Stimulated activated CD8-positive, alpha-beta memory T cell treated with anti-CD3 and anti-CD28 coated beads, Interleukin-12 subunit alpha, Interleukin-12 subunit beta, amount 100 ng/mL, for 4 hours (primary cell): ENCODE measurements at regions not wholly inside any gene's neighbourhood (a gene's known extent, or its start where the extent isn't known, plus 50 kb on each side); places are given as distances from the start of the nearest gene placed in this dataset.

Experiments
- DNase-seq: peaks from one replicate; pipeline ENCODE4 v3.0.0-alpha.2; 2020; ENCODE audit warnings: low read depth

DNA sequence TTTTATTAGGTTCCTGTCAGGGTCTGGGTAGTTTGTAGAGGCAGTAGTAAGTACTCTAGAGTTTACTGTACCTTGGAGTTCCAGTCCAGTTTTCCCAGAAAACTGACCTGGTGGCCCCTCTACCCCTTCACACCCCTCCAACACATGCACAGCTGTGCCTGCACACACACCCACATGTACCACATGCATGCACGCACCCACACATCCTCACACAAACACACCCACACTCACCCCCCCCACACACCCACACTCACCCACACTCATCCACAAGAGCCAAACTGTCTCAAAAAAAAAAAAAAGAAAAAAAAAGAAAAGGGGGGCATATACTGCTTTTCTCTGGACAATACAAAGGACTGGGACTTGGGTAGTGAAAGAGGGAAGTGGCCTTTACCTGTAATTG lies 570.5 kb downstream of the QKI start:
- DNase-seq: no peak

DNA sequence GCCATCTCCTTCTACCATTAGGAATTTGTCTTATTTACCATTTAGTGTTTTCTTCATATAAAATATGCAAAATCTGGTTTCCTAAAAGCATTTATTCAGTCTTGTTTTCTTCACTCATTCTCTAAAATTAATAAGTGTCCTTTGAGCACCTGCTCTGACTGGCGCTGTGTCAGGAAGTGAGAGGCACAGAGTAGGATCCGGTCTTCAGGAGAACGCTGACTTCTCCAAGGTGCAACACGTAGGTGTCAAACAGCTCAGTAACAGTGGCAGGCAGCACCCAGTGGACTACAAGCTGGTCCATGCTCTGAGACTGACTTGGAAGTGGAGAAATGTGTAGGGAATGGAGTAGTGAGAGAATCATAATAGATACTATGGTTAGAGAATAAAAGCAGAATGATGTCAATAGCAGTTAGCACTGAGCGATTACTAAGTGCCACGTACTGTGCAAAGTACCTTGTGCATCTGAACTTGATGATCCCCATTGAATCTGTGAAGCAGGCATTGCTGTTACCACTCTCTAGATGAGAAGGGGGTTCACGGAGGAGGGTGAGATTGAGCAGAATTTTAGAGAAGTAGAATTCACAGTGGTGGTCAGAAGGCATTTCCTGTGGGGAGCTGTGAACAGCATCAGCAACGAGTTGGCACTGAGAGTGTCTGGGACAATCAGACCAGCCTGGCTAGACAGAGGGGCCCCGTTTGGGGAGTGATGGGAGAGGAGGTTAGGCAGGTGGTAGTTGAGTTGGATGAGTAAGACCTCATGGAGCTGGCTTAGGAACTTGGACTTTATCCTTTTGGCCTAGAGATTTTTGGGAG lies 569.8 kb downstream of the QKI start:
- DNase-seq: no peak

GRCh38 chr6:163983679-163984078 lies 569.2 kb downstream of the QKI start:
- DNase-seq: no peak

DNA sequence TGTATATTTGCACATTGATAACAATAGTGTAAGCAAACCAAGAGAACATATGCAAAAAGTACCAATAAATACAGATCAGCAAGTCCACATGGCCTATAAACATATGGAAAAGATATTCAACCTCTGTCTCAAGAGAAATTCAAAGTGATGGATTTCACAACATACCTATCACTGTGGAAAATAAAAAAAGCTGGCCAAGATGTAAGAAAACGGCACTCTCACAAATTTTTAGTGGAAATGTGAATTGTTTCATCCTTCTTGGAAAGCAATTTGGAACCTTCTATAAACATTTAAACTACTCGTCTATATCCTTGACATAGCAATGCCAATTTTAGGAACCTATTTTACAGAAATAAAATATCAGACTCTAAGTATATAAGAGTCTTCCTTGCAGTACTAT lies 559.8 kb downstream of the QKI start:
- DNase-seq: no peak

- DNase-seq: no peak
Observed at GRCh38 chr6:163971841-163972838, 557.6 kb downstream of the QKI start.

- no peak for DNase-seq
Observed at GRCh38 chr6:163970846-163971564, 556.5 kb downstream of the QKI start.

- DNase-seq: no peak
Observed at GRCh38 chr6:163965426-163966348, 551.2 kb downstream of the QKI start.

DNA sequence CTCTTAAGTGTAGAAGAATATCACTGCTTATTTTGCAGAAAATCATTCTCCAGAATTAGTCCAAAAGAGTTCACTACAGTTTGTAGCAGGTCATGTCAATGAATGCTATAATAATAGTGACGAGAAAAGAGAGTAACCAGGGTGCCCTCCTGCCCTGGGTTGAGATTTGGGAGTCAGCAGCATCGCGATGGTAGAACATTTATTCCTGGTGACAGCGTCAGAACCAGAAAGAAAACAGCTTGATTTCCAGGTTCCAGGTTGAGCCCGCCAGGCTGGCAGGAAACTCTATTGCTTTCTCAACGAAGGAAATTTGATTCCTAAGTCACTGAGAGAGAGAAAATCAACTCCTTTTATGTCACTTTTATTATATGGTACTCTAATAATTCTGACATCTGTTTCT lies 550.3 kb downstream of the QKI start:
- no peak for DNase-seq

DNA sequence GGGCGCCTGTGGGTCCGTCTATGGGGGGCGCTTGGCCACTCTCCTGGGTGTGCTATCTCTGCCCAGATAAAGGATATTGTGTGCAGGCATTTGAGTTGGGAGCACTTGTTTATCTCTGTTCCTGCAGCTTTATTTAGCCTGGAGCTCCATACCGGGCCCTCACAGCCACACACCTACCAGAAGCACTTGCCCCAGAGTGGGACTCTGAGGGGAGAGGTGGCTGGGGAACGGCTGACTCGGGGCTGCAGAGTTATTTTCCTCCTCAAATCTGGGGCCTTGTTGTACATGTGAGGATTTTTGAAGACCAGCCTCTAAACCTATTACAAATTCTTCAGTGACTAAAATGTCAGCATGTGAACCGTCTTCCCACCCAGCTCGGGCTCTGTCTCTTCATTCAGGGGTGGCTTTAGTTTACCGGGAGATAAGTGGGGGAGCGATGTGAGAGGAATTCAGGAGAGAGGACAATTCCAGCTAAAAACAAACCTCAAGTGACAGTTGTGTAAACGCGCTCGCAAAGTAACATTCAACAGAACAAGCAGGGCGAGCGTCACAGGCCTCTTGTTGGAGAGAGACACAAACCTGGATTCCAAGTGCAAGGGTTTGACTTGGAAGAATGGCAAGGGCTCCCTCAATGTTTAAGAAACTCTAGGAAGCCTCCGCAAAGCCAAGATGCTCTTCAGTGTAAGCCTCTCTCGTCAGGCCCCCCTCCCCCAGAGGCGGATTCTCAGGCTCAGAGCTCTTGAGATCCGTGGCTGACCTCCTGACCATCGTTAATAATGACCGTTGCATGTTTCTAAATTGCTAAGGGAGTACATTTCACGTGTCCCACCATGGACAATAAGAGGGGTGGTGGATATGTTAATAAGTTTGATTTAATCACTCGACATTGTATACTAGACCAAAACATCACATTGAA lies 548.9 kb downstream of the QKI start:
- no peak for DNase-seq

DNA sequence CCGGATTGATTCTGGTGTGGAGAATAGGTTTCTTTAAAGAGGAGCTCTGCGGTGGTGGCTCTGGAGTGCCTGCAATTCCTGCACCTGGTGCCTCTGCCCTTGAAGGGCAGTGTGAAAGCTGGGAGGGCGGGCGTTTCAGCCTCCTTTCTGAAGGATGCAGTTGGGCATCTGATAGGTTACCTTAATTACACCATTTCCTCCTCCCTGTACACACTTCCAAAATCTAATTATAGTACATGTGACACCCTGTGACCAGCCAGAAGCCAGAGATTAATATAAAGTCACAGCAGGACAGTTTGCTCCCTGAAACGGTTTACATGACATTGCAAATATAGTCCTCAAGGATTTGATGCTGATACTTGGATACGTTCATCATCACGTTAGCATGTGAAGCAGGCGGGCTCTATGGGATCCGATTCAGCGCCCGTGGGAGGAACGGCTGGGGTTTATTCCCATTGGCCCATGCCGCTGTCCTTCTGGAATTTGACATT lies 548.2 kb downstream of the QKI start:
- no peak for DNase-seq

- DNase-seq: no peak
Observed at GRCh38 chr6:163960128-163960527, 545.6 kb downstream of the QKI start.

DNA sequence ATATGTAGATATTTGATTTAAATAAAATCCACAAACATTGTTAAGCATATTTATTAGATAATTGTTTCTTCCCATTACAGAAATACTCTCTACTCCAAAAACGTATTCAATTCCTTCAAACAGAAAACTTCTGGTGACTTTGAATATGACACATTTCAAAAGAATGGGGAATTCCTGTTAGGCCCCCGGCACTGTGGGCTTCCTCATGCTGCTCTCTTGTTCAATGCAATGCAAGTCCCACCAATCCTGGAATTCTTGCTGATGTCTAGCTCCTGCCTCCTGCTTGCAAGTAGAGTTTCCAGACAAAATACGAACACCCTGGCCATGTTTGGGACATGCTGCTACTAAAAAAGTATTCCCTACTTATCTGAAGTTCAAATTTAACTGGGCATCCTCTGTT lies 544.1 kb downstream of the QKI start:
- no peak for DNase-seq

GRCh38 chr6:163956571-163957407 lies 542.3 kb downstream of the QKI start:
- DNase-seq: peak; percentile 18

DNA sequence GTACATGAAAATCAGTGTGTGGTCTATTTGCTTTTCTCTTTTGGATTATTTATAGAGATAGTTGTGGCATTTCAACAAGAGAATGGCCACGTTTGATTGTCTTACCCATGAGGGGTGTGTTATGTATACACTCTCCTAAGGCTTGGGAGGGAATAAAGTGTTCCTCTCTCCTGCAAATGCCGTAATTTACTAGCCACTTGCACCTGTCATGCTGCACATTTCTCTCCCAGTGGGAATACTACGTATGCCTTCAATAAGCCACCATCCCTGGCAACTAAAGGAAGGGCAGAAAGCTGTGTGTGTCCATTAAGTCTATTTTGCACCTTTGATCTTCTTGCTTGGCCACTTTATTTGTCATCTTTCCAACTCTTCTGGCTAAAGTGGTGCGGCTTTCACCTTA lies 541.2 kb downstream of the QKI start:
- no peak for DNase-seq

- DNase-seq: no peak
Observed at GRCh38 chr6:163955096-163955495, 540.6 kb downstream of the QKI start.

DNA sequence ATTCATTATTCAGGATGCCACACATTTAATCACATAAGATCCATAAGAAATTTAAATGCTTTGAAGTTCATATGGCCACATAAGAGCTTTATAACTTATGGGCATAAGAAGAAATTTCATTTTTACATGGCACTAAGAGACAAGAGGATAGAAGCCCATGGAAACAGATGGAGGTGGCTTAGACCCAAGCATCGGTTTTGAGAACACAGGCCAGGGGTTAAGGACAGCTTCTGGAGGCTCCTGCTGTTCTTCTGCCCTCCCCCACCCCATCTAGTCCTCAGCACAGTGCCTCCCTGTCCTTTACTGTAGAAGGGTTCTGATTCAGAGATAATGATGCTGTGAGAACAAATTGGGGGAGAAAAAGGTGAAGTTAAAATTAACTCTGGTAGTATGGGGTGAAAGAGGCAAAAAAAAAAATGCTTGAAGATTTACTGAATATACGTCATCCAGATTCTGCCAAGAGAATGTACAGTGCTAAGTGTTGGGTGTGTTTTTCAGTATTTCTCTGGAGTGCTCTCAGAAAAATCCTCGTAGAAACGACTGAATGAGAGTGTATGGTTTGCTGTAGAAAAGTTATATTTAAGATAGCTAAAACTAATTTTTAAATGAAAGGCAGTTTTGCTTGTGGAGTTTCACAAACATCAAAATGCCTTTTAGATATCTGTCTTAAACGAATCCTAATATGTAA lies 539.7 kb downstream of the QKI start:
- no peak for DNase-seq

GRCh38 chr6:163952005-163952404 lies 537.5 kb downstream of the QKI start:
- DNase-seq: no peak

GRCh38 chr6:163951326-163951725 lies 536.8 kb downstream of the QKI start:
- no peak for DNase-seq
